Adipocyte (in vitro differentiated cells): ENCODE measurements at regions not wholly inside any gene's neighbourhood (a gene's known extent, or its start where the extent isn't known, plus 50 kb on each side); places are given as distances from the start of the nearest gene placed in this dataset.

Experiments used
- DNase-seq: peaks from one replicate; pipeline ENCODE4 v3.0.0-alpha.2; 2015; ENCODE audit warnings: low read depth
- H3K27me3 ChIP-seq: replicated peaks from 2 replicates; pipeline ENCODE4 v1.7.0; 2013; ENCODE audit warnings: mild to moderate bottlenecking, low read length, moderate library complexity; ENCODE audit not compliant: control insufficient read depth, insufficient read depth
- H3K36me3 ChIP-seq: 2 replicates; pipeline ENCODE4 v1.7.0; 2013; ENCODE audit warnings: low read length, mild to moderate bottlenecking, moderate library complexity; ENCODE audit not compliant: control insufficient read depth, insufficient read depth, severe bottlenecking
- H3K4me1 ChIP-seq: 2 replicates; pipeline ENCODE4 v1.7.0; 2013; ENCODE audit warnings: mild to moderate bottlenecking, low read length, moderate library complexity; ENCODE audit not compliant: control insufficient read depth, insufficient read depth
- H3K4me3 ChIP-seq: 2 replicates; pipeline ENCODE4 v1.7.0; 2013; ENCODE audit warnings: mild to moderate bottlenecking, low read length, moderate library complexity
- H3K9ac ChIP-seq: 2 replicates; pipeline ENCODE4 v1.7.0; 2013; ENCODE audit warnings: mild to moderate bottlenecking, low read length, moderate library complexity
- H3K9me3 ChIP-seq: 2 replicates; pipeline ENCODE4 v1.7.0; 2013; ENCODE audit warnings: mild to moderate bottlenecking, low read length, moderate library complexity; ENCODE audit not compliant: control insufficient read depth

DNA sequence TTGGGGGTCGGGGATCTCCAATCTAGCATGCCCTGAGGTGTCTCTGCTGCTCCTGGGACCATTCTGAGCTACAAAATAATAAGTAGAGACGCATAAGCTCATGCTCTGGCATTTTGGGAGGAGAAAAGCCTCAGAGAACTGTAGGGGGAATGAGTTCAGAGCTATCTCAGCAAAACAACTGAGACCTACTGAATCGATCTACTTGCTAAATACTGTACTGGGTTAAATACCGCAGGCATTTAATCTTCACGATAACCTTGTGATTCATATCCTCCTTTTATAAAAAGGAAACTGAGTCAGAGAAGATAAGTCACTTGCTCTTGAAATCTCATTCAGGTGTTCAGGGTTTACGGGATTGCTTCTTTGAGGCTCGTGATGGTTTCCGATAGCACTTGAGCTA, 468.1 kb downstream of the FGF9 start:
- no peaks in the 10 kb centered on the region for H3K9me3 ChIP-seq
- DNase-seq: no peak
- H3K4me3 ChIP-seq: no peak overlapping the region
- H3K4me1 ChIP-seq: no peaks in the 10 kb centered on the region
- no peak overlapping the region for H3K9ac ChIP-seq
- H3K27me3 ChIP-seq: no peaks in the 10 kb centered on the region
- no peaks in the 10 kb centered on the region for H3K36me3 ChIP-seq

DNA sequence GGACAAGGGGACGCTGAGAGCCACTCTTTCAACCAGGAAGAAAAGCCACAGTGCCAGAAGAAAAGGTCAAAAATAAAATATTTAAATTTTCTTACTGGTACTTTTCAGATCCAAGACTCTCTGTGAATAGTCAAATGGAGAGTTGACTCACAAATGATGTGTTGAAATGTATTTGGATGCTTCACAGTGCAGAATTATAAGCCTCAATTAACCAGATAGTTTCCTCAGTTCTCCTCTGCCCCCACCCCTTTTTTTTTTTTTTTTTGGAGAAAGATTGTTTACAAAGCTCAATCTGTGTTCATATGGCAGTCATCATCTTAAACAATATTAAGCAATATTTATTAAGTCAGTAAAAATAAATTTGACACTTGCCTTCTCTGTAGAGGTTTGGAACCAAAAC, 470.8 kb downstream of the FGF9 start:
- H3K9me3 ChIP-seq: no peaks in the 10 kb centered on the region
- H3K9ac ChIP-seq: no peak overlapping the region
- no peak for DNase-seq
- no peak overlapping the region for H3K4me3 ChIP-seq
- no peaks in the 10 kb centered on the region for H3K36me3 ChIP-seq
- H3K27me3 ChIP-seq: no peaks in the 10 kb centered on the region
- H3K4me1 ChIP-seq: no peaks in the 10 kb centered on the region

DNA sequence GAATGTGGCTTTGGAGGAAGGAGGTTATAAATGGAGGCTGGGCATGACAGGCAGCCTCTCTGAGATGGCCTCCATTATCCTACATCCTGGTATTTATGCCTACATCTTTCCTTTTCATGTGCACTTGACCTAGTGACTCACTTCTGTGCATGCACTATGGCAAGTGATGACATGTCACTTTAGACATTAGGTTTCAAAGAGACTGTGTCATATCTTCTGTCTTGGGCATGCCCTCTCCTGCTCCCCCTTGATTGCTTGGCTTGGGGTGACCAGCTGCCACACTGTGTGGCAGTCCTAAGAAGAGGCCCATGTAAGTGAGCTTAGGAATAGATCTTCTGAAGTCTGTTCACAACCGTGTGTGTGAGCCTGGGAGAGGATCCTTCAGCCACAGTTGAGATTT, 472.8 kb downstream of the FGF9 start:
- no peaks in the 10 kb centered on the region for H3K4me1 ChIP-seq
- H3K4me3 ChIP-seq: no peak overlapping the region
- H3K9me3 ChIP-seq: peaks cover 5% of the 10 kb centered on the region
- no peaks in the 10 kb centered on the region for H3K27me3 ChIP-seq
- H3K9ac ChIP-seq: no peak overlapping the region
- DNase-seq: no peak
- no peaks in the 10 kb centered on the region for H3K36me3 ChIP-seq

DNA sequence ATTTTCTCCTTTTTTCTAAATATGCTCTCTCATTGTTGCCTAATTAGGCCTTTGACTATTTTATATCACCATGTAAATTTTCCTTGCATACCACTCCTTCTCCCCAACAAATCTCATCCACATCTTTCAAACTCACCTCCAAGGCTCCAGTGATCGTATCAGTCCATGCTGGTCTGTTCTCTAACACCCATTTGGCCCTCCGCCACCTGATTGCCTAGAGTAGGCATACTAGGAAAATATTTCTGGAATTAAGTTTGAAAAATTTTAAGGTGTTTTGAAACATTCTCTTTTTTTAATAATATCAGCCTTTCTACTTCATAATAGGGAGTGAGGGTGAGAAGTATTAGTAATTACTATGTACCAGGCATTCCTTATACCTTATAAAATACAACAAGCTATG, 473.9 kb downstream of the FGF9 start:
- no peak overlapping the region for H3K4me3 ChIP-seq
- DNase-seq: no peak
- H3K27me3 ChIP-seq: no peaks in the 10 kb centered on the region
- no peaks in the 10 kb centered on the region for H3K4me1 ChIP-seq
- no peak overlapping the region for H3K9ac ChIP-seq
- peaks cover 5% of the 10 kb centered on the region for H3K9me3 ChIP-seq
- no peaks in the 10 kb centered on the region for H3K36me3 ChIP-seq

DNA sequence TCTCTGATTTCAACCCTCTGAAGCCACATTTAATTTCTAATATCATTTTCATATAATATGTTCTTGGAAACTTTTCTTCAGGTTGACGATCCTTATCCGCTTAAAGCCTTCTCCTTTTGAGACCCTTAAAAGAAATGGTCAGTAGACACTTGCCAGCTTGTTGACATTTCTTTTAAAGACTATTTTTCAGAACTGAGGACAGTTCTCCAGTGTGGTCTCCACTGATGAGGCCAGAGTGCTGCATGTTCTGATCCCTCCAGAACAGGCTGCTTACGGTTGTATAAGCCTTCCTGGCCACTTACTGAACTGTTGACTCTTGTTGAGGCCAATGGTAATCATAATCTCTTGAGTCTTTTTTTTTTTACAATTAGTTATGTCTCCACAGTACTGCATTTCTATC, 477.3 kb downstream of the FGF9 start:
- Histone ChIP-seq H3K9ac (no peak overlapping the region), H3K4me3 (no peak overlapping the region)
- DNase-seq: no peak

DNA sequence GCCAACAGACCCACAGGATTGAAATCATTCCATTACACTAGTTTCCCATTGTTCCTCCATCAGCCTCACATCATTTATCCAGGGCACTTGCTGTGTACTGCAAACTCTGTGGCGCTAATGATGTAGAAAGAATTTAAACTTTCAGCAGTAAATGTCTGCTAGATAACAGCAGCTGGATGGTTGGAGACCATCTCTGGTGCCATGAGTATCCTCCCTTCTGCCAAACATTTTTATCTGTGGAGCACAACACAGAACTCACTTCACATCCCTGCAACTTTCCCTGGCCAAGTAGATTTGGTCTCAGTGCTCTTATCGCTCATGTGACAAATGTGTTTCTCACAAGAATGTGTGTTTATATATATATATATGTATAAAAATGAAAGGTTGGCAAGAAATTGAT, 481.9 kb downstream of the FGF9 start:
- H3K4me1 ChIP-seq: no peaks in the 10 kb centered on the region
- no peak overlapping the region for H3K9ac ChIP-seq
- H3K36me3 ChIP-seq: no peaks in the 10 kb centered on the region
- no peak overlapping the region for H3K4me3 ChIP-seq
- H3K27me3 ChIP-seq: no peaks in the 10 kb centered on the region
- H3K9me3 ChIP-seq: no peaks in the 10 kb centered on the region
- no peak for DNase-seq

More for the DNA sequence above, 477.3 kb downstream of the FGF9 start:
- Histone ChIP-seq H3K36me3 (no peaks in the 10 kb centered on the region), H3K4me1 (no peaks in the 10 kb centered on the region), H3K27me3 (no peaks in the 10 kb centered on the region), H3K9me3 (peaks cover 5% of the 10 kb centered on the region)

DNA sequence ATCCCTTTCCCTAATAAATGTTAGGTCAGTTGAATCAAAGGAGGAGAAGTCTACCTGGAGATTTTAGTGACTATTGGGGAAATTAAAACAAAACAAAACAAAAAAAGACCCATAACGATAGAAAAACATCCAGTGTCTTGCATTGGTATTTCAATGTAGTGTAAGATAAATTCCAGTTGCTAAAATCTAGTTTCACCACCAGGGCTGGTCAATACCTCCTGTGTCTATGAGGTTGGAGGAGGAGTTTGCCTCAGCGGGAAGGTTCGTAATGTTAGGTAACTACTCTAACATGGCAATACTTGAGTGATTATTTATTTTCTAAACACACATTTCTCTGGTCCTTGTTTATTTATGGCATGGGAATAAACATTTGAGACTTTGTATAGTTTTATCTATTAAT, 483.2 kb downstream of the FGF9 start:
- Histone ChIP-seq H3K9ac (no peak overlapping the region), H3K4me1 (no peaks in the 10 kb centered on the region), H3K27me3 (no peaks in the 10 kb centered on the region), H3K9me3 (no peaks in the 10 kb centered on the region), H3K4me3 (no peak overlapping the region), H3K36me3 (no peaks in the 10 kb centered on the region)
- no peak for DNase-seq

DNA sequence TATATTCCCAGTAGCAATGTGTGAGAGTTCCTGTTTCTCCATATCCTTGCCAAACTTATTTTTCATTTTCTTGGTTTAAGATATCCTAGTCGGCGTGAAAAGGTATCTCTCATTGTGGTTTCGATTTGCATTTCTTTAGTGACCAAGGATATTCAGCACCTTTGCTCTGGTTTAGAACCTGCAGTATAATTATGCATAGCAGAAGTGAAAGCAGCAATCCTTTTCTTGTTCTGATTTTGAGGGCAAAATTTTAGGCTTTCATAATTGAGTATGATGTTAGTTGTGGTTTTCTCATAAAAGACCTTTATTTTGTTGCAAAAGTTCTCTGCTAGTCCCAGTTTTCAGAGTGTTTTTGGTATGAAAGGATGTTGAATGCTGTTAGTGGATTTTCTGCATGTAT, 491.0 kb downstream of the FGF9 start:
- no peak overlapping the region for H3K9ac ChIP-seq
- no peaks in the 10 kb centered on the region for H3K9me3 ChIP-seq
- H3K27me3 ChIP-seq: no peaks in the 10 kb centered on the region
- no peaks in the 10 kb centered on the region for H3K4me1 ChIP-seq
- no peak for DNase-seq
- H3K36me3 ChIP-seq: no peaks in the 10 kb centered on the region
- no peak overlapping the region for H3K4me3 ChIP-seq

DNA sequence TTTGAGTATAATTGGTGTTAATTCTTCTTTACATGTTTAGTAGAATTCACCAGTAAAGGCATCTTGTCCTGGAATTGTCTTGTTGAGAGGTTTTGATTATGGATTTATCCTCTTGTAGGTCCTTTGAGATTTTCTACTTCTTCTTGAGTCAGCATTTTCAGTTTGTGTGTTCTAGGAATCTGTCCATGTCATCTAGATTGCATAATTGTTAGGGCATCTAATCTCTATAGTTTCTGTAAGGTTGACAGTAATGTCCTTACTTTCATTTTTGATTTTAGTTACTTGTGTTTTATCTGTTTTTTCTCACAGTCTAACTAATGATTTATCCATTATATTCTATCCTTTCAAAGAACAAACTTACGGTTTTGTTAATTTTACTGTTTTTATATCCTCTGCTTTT, 492.0 kb downstream of the FGF9 start:
- no peaks in the 10 kb centered on the region for H3K36me3 ChIP-seq
- no peak overlapping the region for H3K4me3 ChIP-seq

DNA sequence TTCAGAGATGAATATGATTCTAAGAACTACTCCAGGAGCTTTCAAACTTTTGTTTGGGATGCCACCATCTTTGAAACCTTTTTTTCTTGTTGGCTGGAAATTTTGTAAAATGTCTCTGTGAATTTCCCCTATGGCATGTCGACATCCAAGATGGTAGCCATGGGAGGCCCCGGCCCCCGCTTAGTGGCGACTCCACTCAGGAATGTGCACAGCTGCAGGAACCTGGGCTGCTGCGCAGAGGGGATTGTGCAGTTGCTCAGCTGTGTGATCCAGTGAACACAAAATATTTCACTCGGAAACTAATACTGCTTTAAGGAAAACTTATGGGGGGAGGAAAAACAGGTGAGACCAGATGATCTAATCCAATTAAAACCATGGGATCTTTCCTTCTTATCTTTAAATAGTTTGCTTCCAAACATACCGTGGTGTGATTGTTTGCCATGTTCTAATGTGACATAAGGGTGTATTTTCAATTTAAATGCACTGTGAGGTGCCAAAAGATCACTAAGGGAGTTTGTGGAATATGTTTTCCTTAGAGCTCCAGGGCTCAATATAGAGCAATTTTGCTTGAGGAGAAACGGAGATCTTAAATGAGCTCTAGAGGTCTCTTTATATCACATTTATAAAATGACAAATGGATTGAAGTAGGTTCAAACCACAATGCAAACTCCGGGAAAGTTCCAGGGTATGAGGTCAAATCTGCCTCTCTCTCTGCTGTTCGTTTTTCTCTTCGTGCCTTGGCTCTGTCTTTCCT, 497.7 kb downstream of the FGF9 start:
- no peak for DNase-seq
- Histone ChIP-seq H3K27me3 (peaks cover 3% of the 10 kb centered on the region), H3K4me1 (no peaks in the 10 kb centered on the region), H3K4me3 (no peak overlapping the region), H3K36me3 (no peaks in the 10 kb centered on the region), H3K9me3 (no peaks in the 10 kb centered on the region), H3K9ac (no peak overlapping the region)

More for the DNA sequence above, 492.0 kb downstream of the FGF9 start:
- H3K9ac ChIP-seq: no peak overlapping the region
- no peaks in the 10 kb centered on the region for H3K27me3 ChIP-seq
- H3K9me3 ChIP-seq: no peaks in the 10 kb centered on the region
- H3K4me1 ChIP-seq: no peaks in the 10 kb centered on the region
- DNase-seq: no peak

DNA sequence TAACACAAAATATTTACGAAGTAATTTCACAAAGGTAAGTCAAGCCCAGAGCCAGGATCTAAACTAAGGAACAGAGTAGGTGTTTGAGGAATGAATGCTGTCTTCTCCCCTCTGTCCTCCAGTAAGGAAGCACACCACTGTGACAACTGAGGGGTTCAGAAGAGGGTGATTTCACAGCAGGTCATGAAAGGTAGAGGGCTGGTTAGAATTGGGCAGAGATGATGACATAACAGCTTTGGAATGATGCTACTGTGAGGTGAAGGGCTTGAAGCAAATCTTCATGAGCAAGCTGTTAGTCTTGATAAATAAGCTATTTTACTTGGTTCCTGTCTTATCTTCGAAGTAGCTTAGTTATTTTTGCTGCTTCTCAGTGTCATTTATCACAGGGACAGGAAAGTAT, 498.6 kb downstream of the FGF9 start:
- Histone ChIP-seq H3K9ac (no peak overlapping the region), H3K4me1 (no peaks in the 10 kb centered on the region), H3K4me3 (no peak overlapping the region), H3K27me3 (peaks cover 3% of the 10 kb centered on the region), H3K9me3 (no peaks in the 10 kb centered on the region), H3K36me3 (no peaks in the 10 kb centered on the region)
- no peak for DNase-seq

DNA sequence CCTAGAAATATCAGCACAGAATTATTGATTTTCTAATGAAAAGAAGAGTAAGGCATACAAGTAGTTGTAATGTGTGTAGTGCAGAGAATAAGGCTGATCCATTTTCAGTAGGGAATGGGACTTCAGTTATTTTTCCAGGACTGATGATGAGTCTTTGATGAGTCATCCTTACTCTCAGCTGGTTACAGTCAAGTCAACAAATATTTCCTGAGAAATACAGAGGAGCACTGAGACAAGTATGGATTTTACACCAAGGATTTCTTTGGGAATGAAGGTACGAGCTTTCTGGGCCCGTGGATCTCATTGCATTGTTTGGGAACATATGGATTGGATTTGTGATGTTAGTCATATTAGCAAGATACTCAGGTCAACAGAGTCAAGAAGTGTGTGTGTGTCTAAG, 502.7 kb downstream of the FGF9 start:
- H3K36me3 ChIP-seq: no peaks in the 10 kb centered on the region
- no peaks in the 10 kb centered on the region for H3K9me3 ChIP-seq
- H3K9ac ChIP-seq: no peak overlapping the region
- no peak for DNase-seq
- no peak overlapping the region for H3K4me3 ChIP-seq
- no peaks in the 10 kb centered on the region for H3K4me1 ChIP-seq
- peaks cover 3% of the 10 kb centered on the region for H3K27me3 ChIP-seq
